IgD-negative memory B cell (primary cell): ENCODE measurements at regions not wholly inside any gene's neighbourhood (a gene's known extent, or its start where the extent isn't known, plus 50 kb on each side); places are given as distances from the start of the nearest gene placed in this dataset.

Experiments used
- H3K27ac Mint-ChIP-seq, 3 donors: one replicate each; pipeline ENCODE4 v1.8.0; 2020 to 2022; ENCODE audit warnings: mild to moderate bottlenecking in 3 of 3, mixed read lengths in 3 of 3, moderate library complexity in 1 of 3
- H3K27me3 Mint-ChIP-seq: one replicate; pipeline ENCODE4 v1.8.0; 2021; ENCODE audit warnings: mixed read lengths
- H3K36me3 Mint-ChIP-seq: one replicate; pipeline ENCODE4 v1.8.0; 2020; ENCODE audit warnings: mild to moderate bottlenecking, mixed read lengths
- H3K4me1 Mint-ChIP-seq, 3 donors: one replicate each; pipeline ENCODE4 v1.8.0; 2020 to 2022; ENCODE audit warnings: mixed read lengths in 3 of 3, mild to moderate bottlenecking in 1 of 3
- H3K4me3 Mint-ChIP-seq, 4 donors: one replicate each; pipeline ENCODE4 v1.8.0; 2020 to 2022; ENCODE audit warnings: mild to moderate bottlenecking in 4 of 4, mixed read lengths in 4 of 4, moderate library complexity in 3 of 4
- H3K9me3 Mint-ChIP-seq, 3 donors: one replicate each; pipeline ENCODE4 v1.8.0; 2020 to 2021; ENCODE audit warnings: mixed read lengths in 3 of 3, mild to moderate bottlenecking in 1 of 3

- peaks cover 0 to 5% (median 3%) of the 10 kb centered on the region in 3 donors for H3K9me3 Mint-ChIP-seq
- H3K36me3 Mint-ChIP-seq, result no peaks in the 10 kb centered on the region
- peaks cover 2% of the 10 kb centered on the region for H3K27me3 Mint-ChIP-seq
- no peak overlapping the region for H3K4me3 Mint-ChIP-seq
- H3K27ac Mint-ChIP-seq, result no peak overlapping the region
- H3K4me1 Mint-ChIP-seq, result peaks cover 0 to 1% (median 0%) of the 10 kb centered on the region in 3 donors
Observed at GRCh38 chr1:14102180-14102579, 402.2 kb downstream of the PRDM2 start.

- Mint-ChIP-seq H3K4me1 (peaks cover 0 to 1% (median 0%) of the 10 kb centered on the region in 3 donors), H3K27me3 (peaks cover 4% of the 10 kb centered on the region), H3K36me3 (no peaks in the 10 kb centered on the region), H3K27ac (no peak overlapping the region), H3K9me3 (peaks cover 0 to 8% (median 3%) of the 10 kb centered on the region in 3 donors), H3K4me3 (no peak overlapping the region)
Observed at GRCh38 chr1:14103878-14104430, 404.0 kb downstream of the PRDM2 start.

- H3K27ac Mint-ChIP-seq, result no peak overlapping the region
- no peak overlapping the region for H3K4me3 Mint-ChIP-seq
- peaks cover 0 to 8% (median 3%) of the 10 kb centered on the region in 3 donors for H3K9me3 Mint-ChIP-seq
- H3K36me3 Mint-ChIP-seq, result no peaks in the 10 kb centered on the region
- H3K27me3 Mint-ChIP-seq, result peaks cover 4% of the 10 kb centered on the region
- no peaks in the 10 kb centered on the region for H3K4me1 Mint-ChIP-seq
Observed at GRCh38 chr1:14106126-14106525, 406.1 kb downstream of the PRDM2 start.

- peaks cover 4% of the 10 kb centered on the region for H3K27me3 Mint-ChIP-seq
- peaks cover 0 to 6% (median 3%) of the 10 kb centered on the region in 3 donors for H3K9me3 Mint-ChIP-seq
- H3K27ac Mint-ChIP-seq, result no peak overlapping the region
- no peak overlapping the region for H3K4me3 Mint-ChIP-seq
- H3K36me3 Mint-ChIP-seq, result no peaks in the 10 kb centered on the region
- H3K4me1 Mint-ChIP-seq, result no peaks in the 10 kb centered on the region
Observed at GRCh38 chr1:14106679-14107313, 406.8 kb downstream of the PRDM2 start.

GRCh38 chr1:14108356-14109275, 408.6 kb downstream of the PRDM2 start:
- H3K36me3 Mint-ChIP-seq, result no peaks in the 10 kb centered on the region
- no peak overlapping the region for H3K4me3 Mint-ChIP-seq
- peaks cover 0 to 9% (median 3%) of the 10 kb centered on the region in 3 donors for H3K9me3 Mint-ChIP-seq
- H3K27me3 Mint-ChIP-seq, result peaks cover 16% of the 10 kb centered on the region
- no peaks in the 10 kb centered on the region for H3K4me1 Mint-ChIP-seq
- no peak overlapping the region for H3K27ac Mint-ChIP-seq

GRCh38 chr1:14109276-14109635, 409.3 kb downstream of the PRDM2 start:
- Mint-ChIP-seq H3K27me3 (peaks cover 21% of the 10 kb centered on the region), H3K4me3 (no peak overlapping the region), H3K4me1 (no peaks in the 10 kb centered on the region), H3K9me3 (peaks cover 0 to 9% (median 3%) of the 10 kb centered on the region in 3 donors), H3K27ac (no peak overlapping the region), H3K36me3 (no peaks in the 10 kb centered on the region)

GRCh38 chr1:14110040-14110439, 410.1 kb downstream of the PRDM2 start:
- Mint-ChIP-seq H3K27me3 (peaks cover 27% of the 10 kb centered on the region), H3K4me3 (no peak overlapping the region), H3K27ac (no peak overlapping the region), H3K9me3 (peaks cover 0 to 9% (median 4%) of the 10 kb centered on the region in 3 donors), H3K36me3 (no peaks in the 10 kb centered on the region), H3K4me1 (peaks cover 0 to 1% (median 0%) of the 10 kb centered on the region in 3 donors)

- H3K9me3 Mint-ChIP-seq, result peaks cover 0 to 9% (median 1%) of the 10 kb centered on the region in 3 donors
- H3K36me3 Mint-ChIP-seq, result no peaks in the 10 kb centered on the region
- H3K4me1 Mint-ChIP-seq, result peaks cover 0 to 1% (median 0%) of the 10 kb centered on the region in 3 donors
- no peak overlapping the region for H3K27ac Mint-ChIP-seq
- H3K27me3 Mint-ChIP-seq, result peaks cover 27% of the 10 kb centered on the region
- H3K4me3 Mint-ChIP-seq, result no peak overlapping the region
Observed at GRCh38 chr1:14111121-14111520, 411.1 kb downstream of the PRDM2 start.

- H3K9me3 Mint-ChIP-seq, result peaks cover 0 to 6% (median 1%) of the 10 kb centered on the region in 3 donors
- H3K27ac Mint-ChIP-seq, result no peak overlapping the region
- peaks cover 23% of the 10 kb centered on the region for H3K27me3 Mint-ChIP-seq
Observed at GRCh38 chr1:14112613-14113012, 412.6 kb downstream of the PRDM2 start.

GRCh38 chr1:14113271-14113670, 413.3 kb downstream of the PRDM2 start:
- peaks cover 23% of the 10 kb centered on the region for H3K27me3 Mint-ChIP-seq
- peaks cover 0 to 1% (median 0%) of the 10 kb centered on the region in 3 donors for H3K4me1 Mint-ChIP-seq
- no peaks in the 10 kb centered on the region for H3K36me3 Mint-ChIP-seq
- no peak overlapping the region for H3K27ac Mint-ChIP-seq
- peak overlapping the region in 1 of 4 donors; percentile 8 for H3K4me3 Mint-ChIP-seq
- H3K9me3 Mint-ChIP-seq, result peaks cover 0 to 3% (median 1%) of the 10 kb centered on the region in 3 donors

More at GRCh38 chr1:14112613-14113012, 412.6 kb downstream of the PRDM2 start:
- H3K4me1 Mint-ChIP-seq, result peaks cover 0 to 1% (median 0%) of the 10 kb centered on the region in 3 donors
- H3K4me3 Mint-ChIP-seq, result no peak overlapping the region
- H3K36me3 Mint-ChIP-seq, result no peaks in the 10 kb centered on the region

- Mint-ChIP-seq H3K27me3 (peaks cover 24% of the 10 kb centered on the region), H3K9me3 (peaks cover 0 to 3% (median 2%) of the 10 kb centered on the region in 3 donors), H3K4me3 (no peak overlapping the region), H3K4me1 (peaks cover 0 to 1% (median 0%) of the 10 kb centered on the region in 3 donors), H3K27ac (no peak overlapping the region), H3K36me3 (no peaks in the 10 kb centered on the region)
Observed at GRCh38 chr1:14113841-14114567, 414.0 kb downstream of the PRDM2 start.

GRCh38 chr1:14115976-14116375, 416.0 kb downstream of the PRDM2 start:
- peaks cover 3 to 14% (median 5%) of the 10 kb centered on the region in 3 donors for H3K9me3 Mint-ChIP-seq
- H3K36me3 Mint-ChIP-seq, result peaks cover 2% of the 10 kb centered on the region
- H3K4me3 Mint-ChIP-seq, result no peak overlapping the region
- H3K27me3 Mint-ChIP-seq, result peaks cover 30% of the 10 kb centered on the region
- H3K27ac Mint-ChIP-seq, result no peak overlapping the region
- H3K4me1 Mint-ChIP-seq, result peaks cover 0 to 1% (median 0%) of the 10 kb centered on the region in 3 donors

GRCh38 chr1:14117700-14118099, 417.7 kb downstream of the PRDM2 start:
- Mint-ChIP-seq H3K27ac (peak overlapping the region in 2 of 3 donors; percentile 19 to 59), H3K4me3 (no peak overlapping the region), H3K9me3 (peaks cover 3 to 14% (median 5%) of the 10 kb centered on the region in 3 donors), H3K27me3 (peaks cover 27% of the 10 kb centered on the region), H3K36me3 (peaks cover 2% of the 10 kb centered on the region), H3K4me1 (peaks cover 0 to 1% (median 0%) of the 10 kb centered on the region in 3 donors)

GRCh38 chr1:14118691-14119485, 418.9 kb downstream of the PRDM2 start:
- Mint-ChIP-seq H3K27ac (no peak overlapping the region), H3K27me3 (peaks cover 19% of the 10 kb centered on the region), H3K36me3 (peaks cover 2% of the 10 kb centered on the region), H3K4me3 (no peak overlapping the region), H3K4me1 (peaks cover 0 to 1% (median 0%) of the 10 kb centered on the region in 3 donors), H3K9me3 (peaks cover 5 to 12% (median 6%) of the 10 kb centered on the region in 3 donors)
